Choroid plexus epithelial cell (primary cell): ENCODE measurements at regions not wholly inside any gene's neighbourhood (a gene's known extent, or its start where the extent isn't known, plus 50 kb on each side); places are given as distances from the start of the nearest gene placed in this dataset.

Experiments used
- DNase-seq: peaks from one replicate; pipeline ENCODE4 v3.0.0-alpha.2; 2010; ENCODE audit warnings: low read depth
- H3K4me3 ChIP-seq: 2 replicates; pipeline ENCODE4 v1.5.1; 2011; ENCODE audit warnings: low read depth, mild to moderate bottlenecking, control low read depth, low read length, moderate library complexity
- CTCF ChIP-seq: conservative IDR thresholded peaks from 2 replicates; pipeline ENCODE4 v1.5.1; 2011; ENCODE audit warnings: low read depth, mild to moderate bottlenecking, control low read depth, inconsistent platforms, low read length, moderate library complexity

- no peak for TF ChIP-seq CTCF
- no peak overlapping the region for H3K4me3 ChIP-seq
- no peak for DNase-seq
These were observed 97.9 kb upstream of the TAF1B start for GRCh38 chr2:9745153-9745899.

DNA sequence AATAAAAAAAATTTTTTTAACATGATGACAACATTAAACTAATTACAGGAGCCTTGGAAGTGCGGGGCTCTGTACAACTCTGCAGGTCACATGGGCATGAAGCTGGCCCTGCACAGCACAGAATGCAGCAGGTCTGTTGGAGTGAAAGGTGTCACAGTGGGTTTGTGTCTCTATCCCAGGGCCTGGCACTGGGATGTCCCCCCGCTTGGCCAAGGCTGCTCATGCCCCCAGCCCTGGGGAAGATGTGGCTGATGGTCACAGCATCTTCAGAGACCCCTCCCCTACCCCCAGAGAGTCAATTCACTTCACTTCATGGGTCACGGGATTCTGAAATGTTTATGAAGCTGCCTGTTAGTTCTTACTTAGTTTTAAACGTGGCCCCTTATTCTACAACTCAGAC lies 95.9 kb upstream of the TAF1B start:
- no peak for TF ChIP-seq CTCF

DNA sequence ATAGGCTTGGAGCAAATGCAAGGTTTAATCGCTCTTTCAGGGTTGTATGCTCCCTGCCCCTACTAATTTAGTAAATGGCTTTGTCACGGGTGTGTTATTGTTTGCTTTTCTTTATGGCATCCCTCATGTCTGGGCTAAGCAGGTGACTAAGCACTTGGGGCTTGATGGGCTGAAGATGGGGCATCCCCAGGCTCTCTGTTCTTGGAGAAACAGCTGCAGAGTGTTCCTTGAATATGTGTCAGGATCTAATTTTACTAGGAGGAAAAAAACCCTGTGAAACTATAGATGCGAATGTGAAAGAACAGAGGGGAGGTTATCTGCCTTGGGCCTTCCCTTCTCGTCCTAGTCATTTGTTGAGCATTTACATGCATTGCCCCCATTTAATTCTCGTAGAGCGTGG lies 94.7 kb upstream of the TAF1B start:
- no peak overlapping the region for H3K4me3 ChIP-seq
- DNase-seq = no peak
- no peak for TF ChIP-seq CTCF

More for the DNA sequence above, 95.9 kb upstream of the TAF1B start:
- DNase-seq = no peak
- no peak overlapping the region for H3K4me3 ChIP-seq

DNA sequence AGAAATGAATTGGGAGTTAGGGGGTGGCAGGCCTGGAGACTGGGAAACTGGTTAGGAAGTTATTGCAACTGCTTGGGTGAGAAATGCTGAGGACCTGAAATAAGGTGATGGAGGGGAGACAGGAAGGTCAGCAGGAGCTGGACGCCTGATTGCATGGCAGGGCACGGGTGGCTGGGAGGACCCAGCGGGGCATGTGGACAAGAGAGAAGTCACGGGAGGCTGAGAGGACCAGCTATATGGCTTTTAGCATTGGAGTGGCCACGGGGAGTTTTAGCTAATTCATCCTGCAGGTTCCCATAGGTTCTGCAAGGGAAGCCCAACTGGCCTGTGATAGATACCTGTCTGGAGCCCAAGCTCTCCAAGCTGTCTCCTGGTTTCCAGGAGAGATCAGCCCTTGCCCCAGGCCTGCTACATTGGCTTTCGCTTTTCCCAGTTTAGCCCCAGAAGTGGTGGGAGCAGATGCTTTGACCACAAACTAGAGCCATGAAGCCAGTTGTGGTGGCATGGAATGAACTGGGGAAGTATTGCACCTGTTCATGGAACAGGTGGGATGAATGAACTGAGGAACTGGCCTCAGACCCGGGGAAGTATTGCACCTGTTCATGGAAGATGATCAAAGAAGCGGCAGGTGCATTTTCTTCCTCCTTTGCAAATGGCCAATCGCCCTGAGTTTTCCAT lies 93.6 kb upstream of the TAF1B start:
- no peak for TF ChIP-seq CTCF
- DNase-seq = no peak
- no peak overlapping the region for H3K4me3 ChIP-seq

GRCh38 chr2:9750224-9751215 lies 92.8 kb upstream of the TAF1B start:
- no peak overlapping the region for H3K4me3 ChIP-seq
- no peak for DNase-seq
- TF ChIP-seq CTCF = no peak

DNA sequence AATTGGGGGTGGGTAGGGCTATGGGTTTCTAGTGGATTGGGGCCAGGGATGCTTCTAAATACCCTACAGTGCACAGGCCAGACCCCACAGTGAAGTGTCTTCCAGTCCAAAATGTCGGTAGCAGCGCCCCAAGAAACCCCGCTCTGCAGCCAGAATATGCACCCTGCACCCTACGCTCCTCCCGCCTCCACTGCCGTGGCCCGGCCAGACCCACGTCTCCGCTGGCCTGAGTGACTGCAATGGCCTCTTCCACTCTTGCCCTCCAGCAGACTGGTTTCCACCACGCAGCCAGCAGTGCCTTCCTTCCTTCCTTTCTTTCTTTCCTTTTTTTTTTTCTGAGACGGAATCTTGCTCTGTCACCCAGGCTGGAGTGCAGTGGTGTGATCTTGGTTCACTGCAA lies 91.4 kb upstream of the TAF1B start:
- H3K4me3 ChIP-seq = no peak overlapping the region
- no peak for DNase-seq
- TF ChIP-seq CTCF = no peak
